Prostate gland (tissue), 2 donors: ENCODE measurements at regions not wholly inside any gene's neighbourhood (a gene's known extent, or its start where the extent isn't known, plus 50 kb on each side); places are given as distances from the start of the nearest gene placed in this dataset.

Experiments used
- POLR2A ChIP-seq: fragments of 450-650 bp; IDR thresholded peaks from one replicate; pipeline ENCODE4 v1.6.1; 2016; ENCODE audit warnings: antibody characterized with exemption, mild to moderate bottlenecking
- TF ChIP-seq, protein P1 (sequence below), 4 experiments: fragments of 200-600 bp in 2 of 4; fragments of 450-650 bp in 2 of 4; sonication (generic) in 2 of 4; IDR thresholded peaks; 1 replicate in 3 of 4; 2 replicates in 1 of 4; pipeline ENCODE4 v1.5.1; 2016 to 2019; ENCODE audit warnings: antibody characterized with exemption in 4 of 4, mild to moderate bottlenecking in 2 of 4, moderate library complexity in 2 of 4

DNA sequence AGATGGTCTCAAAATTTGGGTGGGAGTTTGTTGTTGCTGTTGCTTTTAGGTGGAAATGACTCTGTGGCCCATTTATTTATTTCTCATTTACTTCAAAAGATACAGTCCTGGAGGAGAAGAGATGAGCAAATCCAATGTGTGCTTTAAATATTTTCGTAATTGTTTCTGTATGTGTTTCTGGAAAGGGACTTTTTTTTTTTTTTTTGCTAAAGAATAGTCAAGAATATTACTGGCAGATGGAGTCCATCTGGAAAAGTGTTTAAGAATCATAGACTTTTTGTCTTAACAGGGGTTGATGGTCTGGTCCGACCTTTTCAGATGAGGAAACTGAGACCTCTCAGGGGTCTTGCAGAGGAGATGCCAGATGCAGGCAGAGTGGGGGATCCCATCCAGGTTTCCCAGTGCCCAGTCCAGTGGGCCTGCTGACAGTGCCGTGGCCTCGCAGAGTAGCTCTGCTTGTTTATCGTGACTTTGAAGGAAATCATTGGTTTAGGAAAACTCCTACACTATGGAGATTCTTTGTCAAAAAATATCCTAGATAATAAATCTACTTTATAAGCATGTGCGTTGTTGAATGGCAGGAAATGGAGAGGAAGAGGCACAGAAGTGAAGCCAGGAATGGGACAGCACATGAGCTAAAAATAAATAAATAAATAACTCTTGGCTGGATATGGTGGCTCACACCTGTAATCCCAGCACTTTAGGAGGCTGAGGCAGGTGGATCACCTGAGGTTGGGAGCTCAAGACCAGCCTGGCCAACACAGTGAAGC, 164.3 kb upstream of the SVIL start:
- TF ChIP-seq, protein P1, sequence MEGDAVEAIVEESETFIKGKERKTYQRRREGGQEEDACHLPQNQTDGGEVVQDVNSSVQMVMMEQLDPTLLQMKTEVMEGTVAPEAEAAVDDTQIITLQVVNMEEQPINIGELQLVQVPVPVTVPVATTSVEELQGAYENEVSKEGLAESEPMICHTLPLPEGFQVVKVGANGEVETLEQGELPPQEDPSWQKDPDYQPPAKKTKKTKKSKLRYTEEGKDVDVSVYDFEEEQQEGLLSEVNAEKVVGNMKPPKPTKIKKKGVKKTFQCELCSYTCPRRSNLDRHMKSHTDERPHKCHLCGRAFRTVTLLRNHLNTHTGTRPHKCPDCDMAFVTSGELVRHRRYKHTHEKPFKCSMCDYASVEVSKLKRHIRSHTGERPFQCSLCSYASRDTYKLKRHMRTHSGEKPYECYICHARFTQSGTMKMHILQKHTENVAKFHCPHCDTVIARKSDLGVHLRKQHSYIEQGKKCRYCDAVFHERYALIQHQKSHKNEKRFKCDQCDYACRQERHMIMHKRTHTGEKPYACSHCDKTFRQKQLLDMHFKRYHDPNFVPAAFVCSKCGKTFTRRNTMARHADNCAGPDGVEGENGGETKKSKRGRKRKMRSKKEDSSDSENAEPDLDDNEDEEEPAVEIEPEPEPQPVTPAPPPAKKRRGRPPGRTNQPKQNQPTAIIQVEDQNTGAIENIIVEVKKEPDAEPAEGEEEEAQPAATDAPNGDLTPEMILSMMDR (IDR thresholded peaks at IDR 0.05): no peak
- TF ChIP-seq POLR2A: no peak
